HG03045 (cell line): ENCODE measurements at regions not wholly inside any gene's neighbourhood (a gene's known extent, or its start where the extent isn't known, plus 50 kb on each side); places are given as distances from the start of the nearest gene placed in this dataset.
"Not testable (repeated sequence)": the region's sequence is repeated elsewhere in the genome, so short reads cannot be mapped to it uniquely, and the experiment has no call there.

Experiments used
- ATAC-seq: cut with Tn5 transposase; IDR thresholded peaks from one replicate; pipeline ENCODE4 v1.9.1; 2021; ENCODE audit warnings: mild to moderate bottlenecking, moderate library complexity; ENCODE audit not compliant: unreplicated experiment

- ATAC-seq, result no peak
These were observed 309.4 kb upstream of the DIO3 start for GRCh38 chr14:101251812-101252442.

GRCh38 chr14:101252443-101253214 lies 308.7 kb upstream of the DIO3 start:
- ATAC-seq, result no peak

GRCh38 chr14:101253948-101254347 lies 307.3 kb upstream of the DIO3 start:
- no peak for ATAC-seq

- no peak for ATAC-seq
These were observed 306.2 kb upstream of the DIO3 start for GRCh38 chr14:101254805-101255764.

- ATAC-seq, result no peak
These were observed 305.6 kb upstream of the DIO3 start for GRCh38 chr14:101255765-101256125.

GRCh38 chr14:101256266-101256665 lies 305.0 kb upstream of the DIO3 start:
- no peak for ATAC-seq

- no peak for ATAC-seq
These were observed 303.7 kb upstream of the DIO3 start for GRCh38 chr14:101257551-101257950.

- no peak for ATAC-seq
These were observed 301.5 kb upstream of the DIO3 start for GRCh38 chr14:101259748-101260147.

- not testable (repeated sequence) for ATAC-seq
These were observed 294.9 kb upstream of the DIO3 start for GRCh38 chr14:101266441-101266840.

GRCh38 chr14:101273091-101273490 lies 288.2 kb upstream of the DIO3 start:
- no peak for ATAC-seq

GRCh38 chr14:101276309-101277091 lies 284.8 kb upstream of the DIO3 start:
- no peak for ATAC-seq

- no peak for ATAC-seq
These were observed 278.9 kb upstream of the DIO3 start for GRCh38 chr14:101282418-101282817.

GRCh38 chr14:101284711-101285110 lies 276.6 kb upstream of the DIO3 start:
- no peak for ATAC-seq

GRCh38 chr14:101286271-101287018 lies 274.9 kb upstream of the DIO3 start:
- no peak for ATAC-seq

- ATAC-seq, result no peak
These were observed 272.7 kb upstream of the DIO3 start for GRCh38 chr14:101288436-101289229.

- no peak for ATAC-seq
These were observed 272.0 kb upstream of the DIO3 start for GRCh38 chr14:101289230-101289690.

- no peak for ATAC-seq
These were observed 271.4 kb upstream of the DIO3 start for GRCh38 chr14:101289911-101290310.

- no peak for ATAC-seq
These were observed 270.7 kb upstream of the DIO3 start for GRCh38 chr14:101290611-101291010.

- no peak for ATAC-seq
These were observed 269.9 kb upstream of the DIO3 start for GRCh38 chr14:101291390-101291789.
